ENCODE measurements at regions not wholly inside any gene's neighbourhood (a gene's known extent, or its start where the extent isn't known, plus 50 kb on each side); places are given as distances from the start of the nearest gene placed in this dataset.

DNA sequence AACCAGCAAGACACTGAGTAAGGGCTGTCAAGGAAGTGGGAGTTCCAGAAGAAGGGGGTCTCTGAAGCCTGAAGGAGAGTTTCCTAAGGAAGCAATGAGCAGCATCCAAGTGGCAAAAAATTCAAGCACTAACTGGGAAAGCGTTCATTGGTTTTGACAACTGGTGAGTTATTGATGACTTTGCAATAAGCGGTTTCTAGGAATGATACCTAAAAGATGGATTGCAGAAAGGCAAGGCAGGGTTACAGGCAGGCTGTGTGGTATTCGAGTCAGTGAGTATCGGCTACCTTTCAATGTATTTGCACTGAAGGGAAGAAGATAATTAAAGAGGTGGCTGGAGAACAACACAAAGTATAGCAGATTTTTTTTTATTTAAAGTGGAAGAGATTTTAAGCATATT, 59.3 kb upstream of the NCAM1 start:
- Histone ChIP-seq H3K4me3 (replicated peaks in 1 of 3; ENCODE audit: low read depth in 2 of 3, low read length in 3 of 3) (no peak overlapping the region), H3K79me2 (ENCODE audit: insufficient read depth, low read length) (no peaks in the 10 kb centered on the region), H3K27ac (ENCODE audit: low read depth in 1 of 2, low read length in 2 of 2) (no peak overlapping the region), H4K20me1 (ENCODE audit: insufficient read depth, low read length) (no peaks in the 10 kb centered on the region), H3K27me3 (ENCODE audit: control insufficient read depth in 2 of 2, insufficient read depth in 2 of 2, low read length in 2 of 2) (no peaks in the 10 kb centered on the region), H3K4me1 (ENCODE audit: control insufficient read depth in 1 of 2, insufficient read depth in 2 of 2, low read length in 2 of 2) (no peaks in the 10 kb centered on the region), H3K36me3 (replicated peaks in 1 of 2; ENCODE audit: control insufficient read depth in 1 of 2, insufficient read depth in 2 of 2, low read length in 2 of 2) (no peaks in the 10 kb centered on the region), H3K9me3 (replicated peaks in 1 of 2; ENCODE audit: control insufficient read depth in 1 of 2, insufficient read depth in 1 of 2, low read length in 2 of 2) (no peaks in the 10 kb centered on the region), H3K4me2 (replicated peaks; ENCODE audit: extremely low read depth, low read length, poor library complexity, severe bottlenecking) (no peak overlapping the region), H2AFZ (ENCODE audit: insufficient read depth, low read depth, low read length, poor library complexity, severe bottlenecking) (no peak overlapping the region), H3K9ac (ENCODE audit: insufficient read depth, low read length, poor library complexity, severe bottlenecking) (no peak overlapping the region)
- no peaks in the 10 kb centered on the region for H3K36me3 Mint-ChIP-seq
- H3K4me1 Mint-ChIP-seq = no peaks in the 10 kb centered on the region
- peaks cover 0 to 3% (median 2%) of the 10 kb centered on the region in 3 donors for H3K27me3 Mint-ChIP-seq (ENCODE audit: low read depth in 3 of 3)
- H3K27ac Mint-ChIP-seq = no peak overlapping the region
- WGBS (ENCODE audit: insufficient coverage) = 97% methylated on average over 4 of the region's 4 CpGs
- TF ChIP-seq, protein P1, sequence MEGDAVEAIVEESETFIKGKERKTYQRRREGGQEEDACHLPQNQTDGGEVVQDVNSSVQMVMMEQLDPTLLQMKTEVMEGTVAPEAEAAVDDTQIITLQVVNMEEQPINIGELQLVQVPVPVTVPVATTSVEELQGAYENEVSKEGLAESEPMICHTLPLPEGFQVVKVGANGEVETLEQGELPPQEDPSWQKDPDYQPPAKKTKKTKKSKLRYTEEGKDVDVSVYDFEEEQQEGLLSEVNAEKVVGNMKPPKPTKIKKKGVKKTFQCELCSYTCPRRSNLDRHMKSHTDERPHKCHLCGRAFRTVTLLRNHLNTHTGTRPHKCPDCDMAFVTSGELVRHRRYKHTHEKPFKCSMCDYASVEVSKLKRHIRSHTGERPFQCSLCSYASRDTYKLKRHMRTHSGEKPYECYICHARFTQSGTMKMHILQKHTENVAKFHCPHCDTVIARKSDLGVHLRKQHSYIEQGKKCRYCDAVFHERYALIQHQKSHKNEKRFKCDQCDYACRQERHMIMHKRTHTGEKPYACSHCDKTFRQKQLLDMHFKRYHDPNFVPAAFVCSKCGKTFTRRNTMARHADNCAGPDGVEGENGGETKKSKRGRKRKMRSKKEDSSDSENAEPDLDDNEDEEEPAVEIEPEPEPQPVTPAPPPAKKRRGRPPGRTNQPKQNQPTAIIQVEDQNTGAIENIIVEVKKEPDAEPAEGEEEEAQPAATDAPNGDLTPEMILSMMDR (IDR thresholded peaks at IDR 0.05) = no peak
- no peak for DNase-seq
- intact Hi-C loops (cut with micrococcal nuclease) = no loop called here
- peaks cover 0 to 7% (median 3%) of the 10 kb centered on the region in 7 donors for H3K9me3 Mint-ChIP-seq
- H3K4me3 Mint-ChIP-seq = no peak overlapping the region

DNA sequence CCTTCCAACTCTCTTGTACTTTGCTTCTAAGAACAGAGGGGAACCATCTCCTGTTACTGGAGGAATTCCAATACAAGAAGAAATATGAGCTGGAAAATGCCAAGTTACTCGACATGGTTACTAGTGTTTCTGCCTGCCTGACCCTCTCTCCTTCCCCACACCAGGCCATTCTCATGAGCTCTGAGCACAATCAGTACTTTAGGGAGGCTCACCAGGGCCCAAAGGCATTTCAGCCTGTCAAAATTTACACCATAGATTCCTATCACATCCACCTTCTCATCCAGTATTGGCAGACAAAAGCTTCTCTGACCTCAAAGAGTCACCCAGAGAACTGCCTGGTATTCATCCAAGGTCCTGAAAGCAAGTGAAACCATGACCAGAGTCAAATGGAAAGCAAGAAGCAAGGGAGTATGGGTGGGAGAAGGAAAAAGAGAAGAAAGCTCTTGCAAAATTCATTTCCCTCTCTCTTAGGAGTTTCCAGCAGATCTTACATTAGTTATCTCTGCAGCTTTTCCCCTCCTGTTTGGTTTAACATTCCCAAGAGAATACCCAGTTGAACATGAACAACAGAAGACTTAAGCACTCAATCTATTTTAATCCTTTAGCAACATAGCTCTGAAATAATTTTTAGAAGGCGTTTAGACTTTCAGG, 58.7 kb upstream of the NCAM1 start:
- WGBS (ENCODE audit: insufficient coverage) = no CpG with 5 or more reads among the region's 2 CpGs
- Histone ChIP-seq H3K4me1 (ENCODE audit: control insufficient read depth in 1 of 2, insufficient read depth in 2 of 2, low read length in 2 of 2) (no peaks in the 10 kb centered on the region), H3K4me3 (replicated peaks in 1 of 3; ENCODE audit: low read depth in 2 of 3, low read length in 3 of 3) (no peak overlapping the region), H3K9ac (ENCODE audit: insufficient read depth, low read length, poor library complexity, severe bottlenecking) (no peak overlapping the region), H3K9me3 (replicated peaks in 1 of 2; ENCODE audit: control insufficient read depth in 1 of 2, insufficient read depth in 1 of 2, low read length in 2 of 2) (no peaks in the 10 kb centered on the region), H3K36me3 (replicated peaks in 1 of 2; ENCODE audit: control insufficient read depth in 1 of 2, insufficient read depth in 2 of 2, low read length in 2 of 2) (no peaks in the 10 kb centered on the region), H3K27me3 (ENCODE audit: control insufficient read depth in 2 of 2, insufficient read depth in 2 of 2, low read length in 2 of 2) (no peaks in the 10 kb centered on the region), H3K27ac (ENCODE audit: low read depth in 1 of 2, low read length in 2 of 2) (no peak overlapping the region), H3K79me2 (ENCODE audit: insufficient read depth, low read length) (no peaks in the 10 kb centered on the region), H4K20me1 (ENCODE audit: insufficient read depth, low read length) (no peaks in the 10 kb centered on the region), H3K4me2 (replicated peaks; ENCODE audit: extremely low read depth, low read length, poor library complexity, severe bottlenecking) (no peak overlapping the region), H2AFZ (ENCODE audit: insufficient read depth, low read depth, low read length, poor library complexity, severe bottlenecking) (no peak overlapping the region)
- TF ChIP-seq, protein P1 (IDR thresholded peaks at IDR 0.05) = no peak
- peaks cover 0 to 3% (median 2%) of the 10 kb centered on the region in 3 donors for H3K27me3 Mint-ChIP-seq (ENCODE audit: low read depth in 3 of 3)
- peaks cover 0 to 6% (median 3%) of the 10 kb centered on the region in 7 donors for H3K9me3 Mint-ChIP-seq
- intact Hi-C loops (cut with micrococcal nuclease) = no loop called here
- no peak overlapping the region for H3K27ac Mint-ChIP-seq
- H3K36me3 Mint-ChIP-seq = no peaks in the 10 kb centered on the region
- DNase-seq = no peak
- no peak overlapping the region for H3K4me3 Mint-ChIP-seq
- H3K4me1 Mint-ChIP-seq = no peaks in the 10 kb centered on the region
